Subcutaneous abdominal adipose tissue (tissue), 5 donors: ENCODE measurements at regions not wholly inside any gene's neighbourhood (a gene's known extent, or its start where the extent isn't known, plus 50 kb on each side); places are given as distances from the start of the nearest gene placed in this dataset.

Source experiments
- H3K27ac ChIP-seq: one replicate; pipeline ENCODE4 v1.7.0; 2013; ENCODE audit warnings: low read depth, mild to moderate bottlenecking, inconsistent platforms, low read length, moderate library complexity
- H3K27me3 ChIP-seq, 5 donors: one replicate each; pipeline ENCODE4 v1.7.0; 2013; ENCODE audit warnings: low read length in 5 of 5, inconsistent platforms in 1 of 5; ENCODE audit not compliant: control insufficient read depth in 5 of 5, insufficient read depth in 4 of 5
- H3K36me3 ChIP-seq, 5 donors: one replicate each; pipeline ENCODE4 v1.7.0; 2013; ENCODE audit warnings: low read length in 5 of 5; ENCODE audit not compliant: control insufficient read depth in 5 of 5, insufficient read depth in 5 of 5
- H3K4me1 ChIP-seq, 5 donors: one replicate each; pipeline ENCODE4 v1.7.0; 2013; ENCODE audit warnings: low read length in 5 of 5, mild to moderate bottlenecking in 3 of 5, moderate library complexity in 1 of 5; ENCODE audit not compliant: control insufficient read depth in 5 of 5, insufficient read depth in 5 of 5
- H3K4me3 ChIP-seq, 5 donors: one replicate each; pipeline ENCODE4 v1.7.0; 2013; ENCODE audit warnings: low read length in 5 of 5, low read depth in 1 of 5
- H3K9ac ChIP-seq, 5 donors: one replicate each; pipeline ENCODE4 v1.7.0; 2013; ENCODE audit warnings: low read length in 5 of 5, mild to moderate bottlenecking in 4 of 5, moderate library complexity in 3 of 5
- H3K9me3 ChIP-seq, 5 donors: one replicate each; pipeline ENCODE4 v1.7.0; 2013; ENCODE audit warnings: low read length in 5 of 5; ENCODE audit not compliant: control insufficient read depth in 5 of 5
- donor health status: healthy.
- donor health status: healthy.
- donor health status: healthy.
- donor health status: healthy.
- donor health status: healthy.

DNA sequence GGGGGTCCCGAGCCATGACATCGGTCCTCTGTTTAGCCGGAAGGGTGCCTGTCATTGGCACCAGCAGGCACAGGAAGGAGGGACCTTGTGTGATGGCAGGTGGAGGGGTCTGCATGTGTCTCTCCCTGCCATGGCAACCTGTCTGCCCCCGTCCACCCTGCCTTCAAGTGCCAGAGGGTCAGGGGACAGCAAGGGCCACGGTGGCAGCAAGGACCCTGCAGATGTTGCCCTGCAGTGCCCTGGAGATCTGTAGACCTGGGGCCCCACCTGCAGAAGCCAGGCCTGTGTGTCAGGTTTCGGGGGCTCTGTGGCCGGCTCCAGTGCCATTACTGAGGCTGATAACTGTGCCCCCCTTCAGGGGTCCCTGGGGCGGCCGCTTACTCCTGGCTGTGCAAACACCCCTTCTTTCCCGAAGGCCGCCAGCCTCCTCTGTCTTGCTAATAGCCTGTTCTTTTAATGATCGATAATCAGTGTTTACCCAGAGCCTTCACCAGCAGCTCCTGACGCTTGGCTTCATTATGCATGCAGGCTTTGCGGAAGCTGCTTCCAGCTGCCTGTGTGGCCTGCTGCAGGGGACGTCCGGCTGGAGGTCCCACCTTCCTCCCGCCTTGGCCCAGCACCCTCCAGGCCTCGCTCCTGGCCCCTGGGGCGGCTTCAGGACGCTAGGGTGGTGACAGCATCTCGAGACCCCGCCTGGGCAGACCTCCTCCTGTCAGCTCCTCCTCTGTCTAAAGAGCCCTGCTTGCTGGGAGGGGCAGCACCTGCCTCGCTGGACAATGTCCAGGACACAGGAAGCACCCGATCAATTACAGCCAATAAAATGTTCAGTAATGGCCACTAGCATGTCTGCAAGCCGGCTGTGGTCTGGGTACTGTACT is 153.0 kb downstream of the KIF26A start:
- Histone ChIP-seq H3K27me3 (peaks cover 18 to 44% (median 29%) of the 10 kb centered on the region in 5 donors), H3K4me3 (no peak overlapping the region), H3K9ac (no peak overlapping the region), H3K27ac (no peak overlapping the region), H3K9me3 (peaks cover 0 to 3% (median 0%) of the 10 kb centered on the region in 5 donors), H3K4me1 (peaks cover 0 to 14% (median 5%) of the 10 kb centered on the region in 5 donors), H3K36me3 (no peaks in the 10 kb centered on the region)

GRCh38 chr14:104292084-104292970 is 153.9 kb downstream of the KIF26A start:
- no peak overlapping the region for H3K27ac ChIP-seq
- H3K4me1 ChIP-seq: peaks cover 0 to 22% (median 5%) of the 10 kb centered on the region in 5 donors
- peaks cover 18 to 41% (median 29%) of the 10 kb centered on the region in 5 donors for H3K27me3 ChIP-seq
- H3K4me3 ChIP-seq: no peak overlapping the region
- H3K9me3 ChIP-seq: peaks cover 0 to 3% (median 0%) of the 10 kb centered on the region in 5 donors
- no peak overlapping the region for H3K9ac ChIP-seq
- H3K36me3 ChIP-seq: no peaks in the 10 kb centered on the region

DNA sequence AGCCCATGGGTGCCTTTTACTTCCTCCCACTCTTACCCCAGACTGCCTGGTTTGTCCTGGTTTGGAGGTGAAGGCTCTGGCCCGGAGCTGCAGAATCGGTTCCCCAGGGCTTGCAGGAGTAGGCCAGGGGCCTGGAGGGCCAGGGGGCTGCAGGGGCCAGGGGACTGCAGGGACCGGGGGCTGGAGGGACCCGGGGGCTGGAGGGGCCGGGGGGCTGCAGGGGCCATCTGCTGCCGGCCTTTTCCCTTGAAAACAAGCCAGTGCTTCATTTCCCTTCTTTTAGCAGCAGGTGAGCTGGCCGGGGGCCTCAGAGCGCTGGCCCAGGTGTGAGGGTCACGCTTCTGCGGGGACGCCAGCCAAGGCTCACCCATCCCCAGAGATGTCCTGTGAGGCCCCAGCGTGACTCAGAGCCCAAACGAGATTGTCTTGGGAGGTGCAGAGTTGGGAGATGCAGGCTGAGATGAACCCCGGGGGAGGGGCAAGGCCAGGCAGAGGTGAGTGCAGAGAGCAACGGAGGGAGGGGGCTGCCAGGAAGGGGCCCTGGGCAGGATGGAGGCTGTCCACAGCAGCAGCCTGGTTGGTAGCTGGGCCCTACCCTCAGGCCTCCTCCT is 154.9 kb downstream of the KIF26A start:
- no peak overlapping the region for H3K4me3 ChIP-seq
- no peak overlapping the region for H3K27ac ChIP-seq
- peaks cover 18 to 43% (median 34%) of the 10 kb centered on the region in 5 donors for H3K27me3 ChIP-seq
- H3K9me3 ChIP-seq: peaks cover 0 to 3% (median 0%) of the 10 kb centered on the region in 5 donors
- H3K36me3 ChIP-seq: no peaks in the 10 kb centered on the region
- peaks cover 0 to 22% (median 5%) of the 10 kb centered on the region in 5 donors for H3K4me1 ChIP-seq
- no peak overlapping the region for H3K9ac ChIP-seq

- no peaks in the 10 kb centered on the region for H3K9me3 ChIP-seq
- no peak overlapping the region for H3K4me3 ChIP-seq
- peaks cover 18 to 44% (median 34%) of the 10 kb centered on the region in 5 donors for H3K27me3 ChIP-seq
- no peak overlapping the region for H3K9ac ChIP-seq
- peaks cover 0 to 22% (median 5%) of the 10 kb centered on the region in 5 donors for H3K4me1 ChIP-seq
- H3K27ac ChIP-seq: no peak overlapping the region
- no peaks in the 10 kb centered on the region for H3K36me3 ChIP-seq
Observed at GRCh38 chr14:104293851-104294627, 155.7 kb downstream of the KIF26A start.

GRCh38 chr14:104294628-104294982 is 156.2 kb downstream of the KIF26A start:
- Histone ChIP-seq H3K4me1 (peaks cover 0 to 23% (median 5%) of the 10 kb centered on the region in 5 donors), H3K27me3 (peaks cover 18 to 44% (median 34%) of the 10 kb centered on the region in 5 donors)

GRCh38 chr14:104294983-104295680 is 156.7 kb downstream of the KIF26A start:
- peaks cover 0 to 28% (median 5%) of the 10 kb centered on the region in 5 donors for H3K4me1 ChIP-seq
- no peak overlapping the region for H3K4me3 ChIP-seq
- H3K27me3 ChIP-seq: peaks cover 18 to 44% (median 34%) of the 10 kb centered on the region in 5 donors
- H3K36me3 ChIP-seq: no peaks in the 10 kb centered on the region
- H3K27ac ChIP-seq: no peak overlapping the region
- H3K9ac ChIP-seq: no peak overlapping the region
- no peaks in the 10 kb centered on the region for H3K9me3 ChIP-seq

More at GRCh38 chr14:104294628-104294982, 156.2 kb downstream of the KIF26A start:
- Histone ChIP-seq H3K27ac (no peak overlapping the region), H3K36me3 (no peaks in the 10 kb centered on the region), H3K9me3 (no peaks in the 10 kb centered on the region), H3K4me3 (no peak overlapping the region), H3K9ac (no peak overlapping the region)

DNA sequence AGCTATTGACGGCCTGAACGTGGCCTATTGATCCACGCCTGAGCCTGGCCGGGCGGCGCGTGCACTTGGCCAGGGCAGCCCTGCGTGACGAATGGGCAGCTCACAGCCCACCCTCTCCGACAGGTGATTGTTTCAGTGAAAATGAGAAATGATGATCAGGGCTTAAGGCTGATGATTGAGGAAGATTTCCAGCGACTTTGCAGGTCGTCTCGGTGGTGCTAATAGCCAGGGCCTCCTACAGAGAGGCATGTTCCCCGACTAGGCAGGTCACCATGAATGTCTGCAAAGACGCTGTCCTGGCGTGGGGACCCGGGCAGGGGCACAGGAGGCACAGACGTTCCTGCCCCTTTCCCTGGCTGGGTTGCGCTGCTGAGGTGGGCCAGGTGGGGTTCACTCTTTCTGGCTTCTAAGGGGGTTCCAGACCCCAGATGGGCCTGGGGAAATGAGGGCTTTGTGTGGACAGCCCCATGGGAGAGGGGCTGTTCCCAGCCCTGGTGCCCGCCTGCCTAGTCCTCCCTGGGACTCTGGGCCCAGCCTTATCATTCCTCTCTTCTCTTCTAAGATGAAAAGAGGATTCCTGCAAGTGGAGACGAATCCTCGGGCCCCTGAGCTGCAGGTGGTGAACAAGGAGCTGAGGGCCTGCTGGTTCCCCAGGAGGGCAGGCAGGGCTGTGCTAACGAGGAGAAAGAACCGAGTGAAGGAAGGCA is 157.4 kb downstream of the KIF26A start:
- Histone ChIP-seq H3K36me3 (no peaks in the 10 kb centered on the region), H3K9ac (no peak overlapping the region), H3K27me3 (peaks cover 15 to 39% (median 30%) of the 10 kb centered on the region in 5 donors)

DNA sequence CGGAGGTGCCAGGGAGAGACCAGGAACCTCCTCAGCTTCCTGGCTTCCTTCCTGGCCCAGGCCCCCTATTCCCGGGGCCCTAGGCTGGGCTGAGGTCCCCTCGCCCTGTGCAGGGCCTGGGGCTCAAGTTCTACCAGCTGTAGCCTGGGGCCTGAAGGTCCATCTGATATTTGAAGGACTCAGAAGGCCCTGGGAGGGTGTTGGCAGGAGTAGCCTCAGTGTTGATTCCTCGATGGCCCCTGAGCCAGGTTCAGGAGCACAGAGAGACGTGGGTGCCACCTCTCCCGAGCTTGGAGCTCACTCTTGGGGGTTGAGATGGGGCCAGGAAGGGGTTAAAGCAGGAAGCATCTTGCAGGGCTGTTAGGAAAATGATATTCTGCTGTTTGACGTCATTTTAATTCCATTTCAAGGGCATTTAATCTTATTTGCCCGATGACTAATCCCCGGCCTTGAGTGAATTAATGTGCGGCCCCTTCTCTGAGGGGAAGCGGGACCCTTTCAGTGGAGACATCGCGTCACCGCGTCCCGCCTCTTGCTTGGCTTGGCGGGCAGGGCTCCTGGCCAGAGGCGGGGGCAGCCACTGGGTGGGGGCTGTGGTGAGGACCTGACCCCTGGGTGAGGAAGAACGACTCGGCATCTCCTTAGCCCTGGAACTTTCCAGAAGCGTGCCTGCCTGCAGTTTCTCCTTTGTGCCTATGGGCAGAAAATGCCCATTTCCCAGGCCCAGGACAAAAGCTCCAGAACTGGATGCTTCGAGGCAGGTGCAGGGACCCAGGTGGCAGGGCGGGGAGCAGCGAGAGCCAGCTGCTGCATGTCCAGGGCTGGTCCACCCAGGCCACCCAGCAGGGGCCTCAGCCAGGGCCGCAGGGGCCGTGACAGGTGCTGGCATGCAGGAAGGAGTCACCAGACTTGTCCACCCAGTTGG is 158.3 kb downstream of the KIF26A start:
- no peak overlapping the region for H3K9ac ChIP-seq
- no peaks in the 10 kb centered on the region for H3K9me3 ChIP-seq
- H3K36me3 ChIP-seq: no peaks in the 10 kb centered on the region
- H3K4me3 ChIP-seq: no peak overlapping the region
- H3K4me1 ChIP-seq: peaks cover 0 to 28% (median 5%) of the 10 kb centered on the region in 5 donors
- peaks cover 8 to 31% (median 27%) of the 10 kb centered on the region in 5 donors for H3K27me3 ChIP-seq
- no peak overlapping the region for H3K27ac ChIP-seq

More for the DNA sequence above, 157.4 kb downstream of the KIF26A start:
- H3K4me1 ChIP-seq: peaks cover 0 to 28% (median 5%) of the 10 kb centered on the region in 5 donors
- H3K4me3 ChIP-seq: no peak overlapping the region
- no peaks in the 10 kb centered on the region for H3K9me3 ChIP-seq
- H3K27ac ChIP-seq: no peak overlapping the region
